ENCODE measurements at regions not wholly inside any gene's neighbourhood (a gene's known extent, or its start where the extent isn't known, plus 50 kb on each side); places are given as distances from the start of the nearest gene placed in this dataset.

DNA sequence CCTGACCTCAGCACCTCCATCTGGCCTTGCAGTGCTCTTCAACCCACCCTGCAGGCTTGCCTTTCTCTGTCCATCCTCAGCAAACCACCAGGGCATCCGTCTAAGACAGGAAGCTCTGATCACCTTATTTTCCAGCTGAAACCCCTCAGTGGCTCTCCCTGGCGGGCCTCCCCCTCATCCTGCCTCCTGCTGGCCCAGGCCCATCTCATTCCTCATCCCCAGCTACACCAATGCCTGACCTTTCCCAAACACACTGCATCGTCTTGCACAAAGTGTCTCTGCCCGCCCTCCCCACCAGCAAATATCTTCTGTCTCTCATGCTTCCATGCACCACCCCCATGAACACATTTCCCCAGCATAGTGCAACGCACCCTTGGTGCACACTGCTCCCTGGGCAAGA is 205.0 kb downstream of the TOMM20 start:
- ChIA-PET CTCF (no interaction called here), POLR2A (no interaction called here)
- peaks cover 47% of the 10 kb centered on the region for H3K4me1 ChIP-seq (ENCODE audit: control insufficient read depth, insufficient read depth, low read length)
- in situ Hi-C loops (cut with HindIII; ENCODE audit: low pct_unique_long_range_greater_than_20kb, low sequenced_read_pairs), result no loop called here
- TF ChIP-seq TCF7L2 (IDR thresholded peaks at IDR 0.05; ENCODE audit: low read depth, low read length), result no peak
- TF ChIP-seq SIN3A (IDR thresholded peaks at IDR 0.05; ENCODE audit: borderline replicate concordance, insufficient read depth, low read depth, low read length), result no peak
- TF ChIP-seq, protein P1, sequence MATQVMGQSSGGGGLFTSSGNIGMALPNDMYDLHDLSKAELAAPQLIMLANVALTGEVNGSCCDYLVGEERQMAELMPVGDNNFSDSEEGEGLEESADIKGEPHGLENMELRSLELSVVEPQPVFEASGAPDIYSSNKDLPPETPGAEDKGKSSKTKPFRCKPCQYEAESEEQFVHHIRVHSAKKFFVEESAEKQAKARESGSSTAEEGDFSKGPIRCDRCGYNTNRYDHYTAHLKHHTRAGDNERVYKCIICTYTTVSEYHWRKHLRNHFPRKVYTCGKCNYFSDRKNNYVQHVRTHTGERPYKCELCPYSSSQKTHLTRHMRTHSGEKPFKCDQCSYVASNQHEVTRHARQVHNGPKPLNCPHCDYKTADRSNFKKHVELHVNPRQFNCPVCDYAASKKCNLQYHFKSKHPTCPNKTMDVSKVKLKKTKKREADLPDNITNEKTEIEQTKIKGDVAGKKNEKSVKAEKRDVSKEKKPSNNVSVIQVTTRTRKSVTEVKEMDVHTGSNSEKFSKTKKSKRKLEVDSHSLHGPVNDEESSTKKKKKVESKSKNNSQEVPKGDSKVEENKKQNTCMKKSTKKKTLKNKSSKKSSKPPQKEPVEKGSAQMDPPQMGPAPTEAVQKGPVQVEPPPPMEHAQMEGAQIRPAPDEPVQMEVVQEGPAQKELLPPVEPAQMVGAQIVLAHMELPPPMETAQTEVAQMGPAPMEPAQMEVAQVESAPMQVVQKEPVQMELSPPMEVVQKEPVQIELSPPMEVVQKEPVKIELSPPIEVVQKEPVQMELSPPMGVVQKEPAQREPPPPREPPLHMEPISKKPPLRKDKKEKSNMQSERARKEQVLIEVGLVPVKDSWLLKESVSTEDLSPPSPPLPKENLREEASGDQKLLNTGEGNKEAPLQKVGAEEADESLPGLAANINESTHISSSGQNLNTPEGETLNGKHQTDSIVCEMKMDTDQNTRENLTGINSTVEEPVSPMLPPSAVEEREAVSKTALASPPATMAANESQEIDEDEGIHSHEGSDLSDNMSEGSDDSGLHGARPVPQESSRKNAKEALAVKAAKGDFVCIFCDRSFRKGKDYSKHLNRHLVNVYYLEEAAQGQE (IDR thresholded peaks at IDR 0.05; ENCODE audit: insufficient read depth in 1 of 2, low read depth in 2 of 2, low read length in 1 of 2), result no peak
- TF ChIP-seq, protein P2, sequence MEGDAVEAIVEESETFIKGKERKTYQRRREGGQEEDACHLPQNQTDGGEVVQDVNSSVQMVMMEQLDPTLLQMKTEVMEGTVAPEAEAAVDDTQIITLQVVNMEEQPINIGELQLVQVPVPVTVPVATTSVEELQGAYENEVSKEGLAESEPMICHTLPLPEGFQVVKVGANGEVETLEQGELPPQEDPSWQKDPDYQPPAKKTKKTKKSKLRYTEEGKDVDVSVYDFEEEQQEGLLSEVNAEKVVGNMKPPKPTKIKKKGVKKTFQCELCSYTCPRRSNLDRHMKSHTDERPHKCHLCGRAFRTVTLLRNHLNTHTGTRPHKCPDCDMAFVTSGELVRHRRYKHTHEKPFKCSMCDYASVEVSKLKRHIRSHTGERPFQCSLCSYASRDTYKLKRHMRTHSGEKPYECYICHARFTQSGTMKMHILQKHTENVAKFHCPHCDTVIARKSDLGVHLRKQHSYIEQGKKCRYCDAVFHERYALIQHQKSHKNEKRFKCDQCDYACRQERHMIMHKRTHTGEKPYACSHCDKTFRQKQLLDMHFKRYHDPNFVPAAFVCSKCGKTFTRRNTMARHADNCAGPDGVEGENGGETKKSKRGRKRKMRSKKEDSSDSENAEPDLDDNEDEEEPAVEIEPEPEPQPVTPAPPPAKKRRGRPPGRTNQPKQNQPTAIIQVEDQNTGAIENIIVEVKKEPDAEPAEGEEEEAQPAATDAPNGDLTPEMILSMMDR (IDR thresholded peaks at IDR 0.05), result no peak
- TF ChIP-seq POLR2AphosphoS5 (IDR thresholded peaks at IDR 0.05; ENCODE audit: low read depth, low read length), result no peak
- no peak overlapping the region for H3K4me3 ChIP-seq (ENCODE audit: low read depth in 2 of 2, low read length in 2 of 2)
- no peaks in the 10 kb centered on the region for H3K27me3 ChIP-seq (ENCODE audit: control insufficient read depth, insufficient read depth, low read length)
- H3K36me3 ChIP-seq (ENCODE audit: control insufficient read depth, insufficient read depth, low read length), result no peaks in the 10 kb centered on the region
- DNase-seq (ENCODE audit: low read depth, low spot score), result no peak
- peak overlapping the region; percentile 85 for H3K27ac ChIP-seq (ENCODE audit: low read length)
- BruUV-seq (replicated peaks), result no TSS peak
- H3K9me3 ChIP-seq (ENCODE audit: control insufficient read depth, insufficient read depth, low read depth, low read length), result peaks cover 6% of the 10 kb centered on the region; the same call in 1 of the 2 replicates
- ATAC-seq, result no peak
- intact Hi-C loops (cut with micrococcal nuclease; ENCODE audit: unreplicated experiment), result no loop called here

DNA sequence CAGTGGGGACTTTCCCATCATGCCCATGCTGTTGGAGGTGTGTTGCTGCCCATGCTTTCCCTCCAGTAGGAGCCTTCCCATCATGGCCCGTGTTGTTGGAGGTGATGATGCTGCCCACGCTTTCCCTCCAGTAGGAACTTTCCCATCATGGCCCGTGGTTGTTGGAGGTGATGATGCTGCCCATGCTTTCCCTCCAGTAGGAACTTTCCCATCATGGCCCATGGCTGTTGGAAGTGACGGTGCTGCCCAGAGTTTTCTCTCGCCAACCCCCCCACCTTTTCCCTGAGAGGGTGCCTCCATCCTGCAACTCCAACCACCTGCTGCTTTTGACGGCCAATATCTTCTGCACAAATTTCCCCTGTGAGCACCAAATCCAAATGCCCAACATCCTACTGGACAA is 205.7 kb downstream of the TOMM20 start:
- peaks cover 46% of the 10 kb centered on the region for H3K4me1 ChIP-seq (ENCODE audit: control insufficient read depth, insufficient read depth, low read length)

More for the DNA sequence above, 205.7 kb downstream of the TOMM20 start:
- no peak for ATAC-seq
- Histone ChIP-seq H3K27ac (ENCODE audit: low read length) (peak overlapping the region; percentile 85), H3K4me3 (ENCODE audit: low read depth in 2 of 2, low read length in 2 of 2) (no peak overlapping the region), H3K9me3 (ENCODE audit: control insufficient read depth, insufficient read depth, low read depth, low read length) (peaks cover 6% of the 10 kb centered on the region; the same call in 1 of the 2 replicates), H3K36me3 (ENCODE audit: control insufficient read depth, insufficient read depth, low read length) (no peaks in the 10 kb centered on the region), H3K27me3 (ENCODE audit: control insufficient read depth, insufficient read depth, low read length) (no peaks in the 10 kb centered on the region)
- BruUV-seq (replicated peaks), result no TSS peak
- ChIA-PET POLR2A (no interaction called here), CTCF (no interaction called here)
- TF ChIP-seq, protein P1 (IDR thresholded peaks at IDR 0.05; ENCODE audit: insufficient read depth in 1 of 2, low read depth in 2 of 2, low read length in 1 of 2), result no peak
- TF ChIP-seq TCF7L2 (IDR thresholded peaks at IDR 0.05; ENCODE audit: low read depth, low read length) (no peak), POLR2AphosphoS5 (IDR thresholded peaks at IDR 0.05; ENCODE audit: low read depth, low read length) (no peak), SIN3A (IDR thresholded peaks at IDR 0.05; ENCODE audit: borderline replicate concordance, insufficient read depth, low read depth, low read length) (no peak)
- TF ChIP-seq, protein P2 (IDR thresholded peaks at IDR 0.05), result no peak
- intact Hi-C loops (cut with micrococcal nuclease; ENCODE audit: unreplicated experiment), result no loop called here
- DNase-seq (ENCODE audit: low read depth, low spot score), result no peak
- in situ Hi-C loops (cut with HindIII; ENCODE audit: low pct_unique_long_range_greater_than_20kb, low sequenced_read_pairs), result no loop called here

Data from Panc1 (cell line).